HepG2 (cell line): ENCODE measurements at regions not wholly inside any gene's neighbourhood (a gene's known extent, or its start where the extent isn't known, plus 50 kb on each side); places are given as distances from the start of the nearest gene placed in this dataset.

Experiments used
- CHD4 ChIP-seq: fragments of 200-600 bp; sonication (generic); IDR thresholded peaks from 2 replicates; pipeline ENCODE4 v1.7.0; 2017; ENCODE audit warnings: mild to moderate bottlenecking, low read length, borderline replicate concordance
- EED ChIP-seq: sonication (generic); formaldehyde crosslinking; IDR thresholded peaks from 2 replicates; pipeline ENCODE4 v1.5.0; 2020; ENCODE audit warnings: mild to moderate bottlenecking, missing genetic modification reagents
- SETDB1 ChIP-seq: sonication (generic); formaldehyde crosslinking; IDR thresholded peaks from 2 replicates; pipeline ENCODE4 v1.5.1; 2020; ENCODE audit warnings: missing genetic modification reagents, mild to moderate bottlenecking, borderline replicate concordance
- ZNF24 ChIP-seq: fragments of 450-650 bp; IDR thresholded peaks from 2 replicates; pipeline ENCODE4 v1.6.1; 2017; ENCODE audit warnings: antibody characterized with exemption, mild to moderate bottlenecking
- TF ChIP-seq, protein P1 (sequence below): IDR thresholded peaks from 2 replicates; pipeline ENCODE4 v1.6.1; 2012; ENCODE audit warnings: inconsistent platforms

- TF ChIP-seq SETDB1 (CRISPR knock-in tag) = no peak
- TF ChIP-seq, protein P1, sequence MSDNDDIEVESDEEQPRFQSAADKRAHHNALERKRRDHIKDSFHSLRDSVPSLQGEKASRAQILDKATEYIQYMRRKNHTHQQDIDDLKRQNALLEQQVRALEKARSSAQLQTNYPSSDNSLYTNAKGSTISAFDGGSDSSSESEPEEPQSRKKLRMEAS = no peak
- no peak for TF ChIP-seq EED (CRISPR knock-in tag)
- no peak for TF ChIP-seq ZNF24
- no peak for TF ChIP-seq CHD4
These were observed 107.2 kb upstream of the FOXF1 start for GRCh38 chr16:86403085-86403484.
